Peyer's patch (tissue), 4 donors: ENCODE measurements at regions not wholly inside any gene's neighbourhood (a gene's known extent, or its start where the extent isn't known, plus 50 kb on each side); places are given as distances from the start of the nearest gene placed in this dataset.

Experiments used
- POLR2A ChIP-seq, 2 donors: fragments of 450-650 bp; IDR thresholded peaks; one replicate each; pipeline ENCODE4 v1.5.1; 2017; ENCODE audit warnings: antibody characterized with exemption in 2 of 2, mild to moderate bottlenecking in 2 of 2, moderate library complexity in 2 of 2
- TF ChIP-seq, protein P1 (sequence below), 6 experiments: fragments of 450-650 bp in 4 of 6; fragments of 200-600 bp in 2 of 6; sonication (generic) in 1 of 6; IDR thresholded peaks; one replicate each; pipeline ENCODE4 v1.5.1; 2017 to 2019; ENCODE audit warnings: antibody characterized with exemption in 6 of 6, mild to moderate bottlenecking in 3 of 6, moderate library complexity in 1 of 6

DNA sequence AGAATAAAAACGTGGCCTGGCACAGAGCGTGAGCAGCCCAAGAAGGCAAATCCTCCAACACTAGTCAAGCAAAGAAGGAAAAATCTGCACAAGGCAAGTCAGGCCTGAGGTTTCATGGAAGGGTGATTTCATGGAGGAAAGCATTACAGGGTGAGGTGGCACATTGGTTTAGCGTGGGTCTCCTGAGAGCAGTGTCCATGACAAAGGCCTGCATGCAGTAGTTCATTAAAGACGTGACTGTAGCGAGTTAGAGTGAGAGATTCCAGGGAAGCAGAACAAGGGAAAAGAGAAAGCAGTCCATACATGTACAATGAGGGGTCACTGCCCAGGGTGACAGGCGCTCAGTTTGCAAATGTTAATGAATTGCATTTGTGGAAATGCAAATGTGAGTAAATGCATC is 285.0 kb upstream of the ERCC4 start:
- TF ChIP-seq, protein P1, sequence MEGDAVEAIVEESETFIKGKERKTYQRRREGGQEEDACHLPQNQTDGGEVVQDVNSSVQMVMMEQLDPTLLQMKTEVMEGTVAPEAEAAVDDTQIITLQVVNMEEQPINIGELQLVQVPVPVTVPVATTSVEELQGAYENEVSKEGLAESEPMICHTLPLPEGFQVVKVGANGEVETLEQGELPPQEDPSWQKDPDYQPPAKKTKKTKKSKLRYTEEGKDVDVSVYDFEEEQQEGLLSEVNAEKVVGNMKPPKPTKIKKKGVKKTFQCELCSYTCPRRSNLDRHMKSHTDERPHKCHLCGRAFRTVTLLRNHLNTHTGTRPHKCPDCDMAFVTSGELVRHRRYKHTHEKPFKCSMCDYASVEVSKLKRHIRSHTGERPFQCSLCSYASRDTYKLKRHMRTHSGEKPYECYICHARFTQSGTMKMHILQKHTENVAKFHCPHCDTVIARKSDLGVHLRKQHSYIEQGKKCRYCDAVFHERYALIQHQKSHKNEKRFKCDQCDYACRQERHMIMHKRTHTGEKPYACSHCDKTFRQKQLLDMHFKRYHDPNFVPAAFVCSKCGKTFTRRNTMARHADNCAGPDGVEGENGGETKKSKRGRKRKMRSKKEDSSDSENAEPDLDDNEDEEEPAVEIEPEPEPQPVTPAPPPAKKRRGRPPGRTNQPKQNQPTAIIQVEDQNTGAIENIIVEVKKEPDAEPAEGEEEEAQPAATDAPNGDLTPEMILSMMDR (IDR thresholded peaks at IDR 0.05): no peak
- no peak for TF ChIP-seq POLR2A (IDR thresholded peaks at IDR 0.05)
